CD8-positive, alpha-beta memory T cell (primary cell): ENCODE measurements at regions not wholly inside any gene's neighbourhood (a gene's known extent, or its start where the extent isn't known, plus 50 kb on each side); places are given as distances from the start of the nearest gene placed in this dataset.

Experiments
- CTCF ChIA-PET: fragments of 350-600 bp; sonication (Branson Sonifier 250); formaldehyde crosslinking; loops from one replicate; lab custom pipeline; 2021; ENCODE audit warnings: antibody characterized with exemption; lab: Charles Lee
- POLR2A ChIA-PET: fragments of 350-600 bp; sonication (Branson Sonifier 250); formaldehyde crosslinking; loops from one replicate; lab custom pipeline; 2021; ENCODE audit warnings: antibody characterized with exemption; lab: Charles Lee
- DNase-seq, 5 donors: peaks; one replicate each; pipeline versions ENCODE4 v3.0.0 to v3.0.0-alpha.2; 2020 to 2022; ENCODE audit warnings: mixed read lengths in 1 of 5
- H3K27ac ChIP-seq: one replicate; pipeline ENCODE4 v1.7.0; 2013; ENCODE audit warnings: low read depth, mild to moderate bottlenecking, low read length, moderate library complexity
- H3K27me3 ChIP-seq: 2 replicates; pipeline ENCODE4 v1.7.0; 2013; ENCODE audit warnings: low read length, mild to moderate bottlenecking; ENCODE audit not compliant: insufficient read depth, poor library complexity, severe bottlenecking
- H3K36me3 ChIP-seq: 2 replicates; pipeline ENCODE4 v1.7.0; 2013; ENCODE audit warnings: mild to moderate bottlenecking, low read length, moderate library complexity; ENCODE audit not compliant: insufficient read depth
- H3K4me1 ChIP-seq: 2 replicates; pipeline ENCODE4 v1.7.0; 2013; ENCODE audit warnings: mild to moderate bottlenecking, low read length, moderate library complexity; ENCODE audit not compliant: insufficient read depth
- H3K4me3 ChIP-seq: 2 replicates; pipeline ENCODE4 v1.7.0; 2013; ENCODE audit warnings: mild to moderate bottlenecking, low read length
- H3K9me3 ChIP-seq: 2 replicates; pipeline ENCODE4 v1.7.0; 2013; ENCODE audit warnings: mild to moderate bottlenecking, low read length
- H3K27ac Mint-ChIP-seq, 8 donors: one replicate each; pipeline ENCODE4 v1.8.0; 2020 to 2021; ENCODE audit warnings: mixed read lengths in 8 of 8, mild to moderate bottlenecking in 6 of 8, inconsistent platforms in 3 of 8, moderate library complexity in 3 of 8
- H3K27me3 Mint-ChIP-seq, 2 donors: one replicate each; pipeline ENCODE4 v1.8.0; 2020 to 2021; ENCODE audit warnings: mixed read lengths in 2 of 2, mild to moderate bottlenecking in 1 of 2, moderate library complexity in 1 of 2
- H3K36me3 Mint-ChIP-seq, 3 donors: one replicate each; pipeline ENCODE4 v1.8.0; 2020 to 2021; ENCODE audit warnings: mixed read lengths in 3 of 3, inconsistent platforms in 1 of 3, mild to moderate bottlenecking in 1 of 3
- H3K4me1 Mint-ChIP-seq, 3 donors: one replicate each; pipeline ENCODE4 v1.8.0; 2020 to 2021; ENCODE audit warnings: mixed read lengths in 3 of 3, inconsistent platforms in 1 of 3, mild to moderate bottlenecking in 1 of 3
- H3K4me3 Mint-ChIP-seq, 7 donors: one replicate each; pipeline ENCODE4 v1.8.0; 2020 to 2021; ENCODE audit warnings: mixed read lengths in 7 of 7, mild to moderate bottlenecking in 6 of 7, moderate library complexity in 4 of 7, inconsistent platforms in 2 of 7
- H3K9me3 Mint-ChIP-seq, 5 donors: one replicate each; pipeline ENCODE4 v1.8.0; 2020 to 2022; ENCODE audit warnings: mixed read lengths in 5 of 5, mild to moderate bottlenecking in 3 of 5, moderate library complexity in 2 of 5, inconsistent platforms in 1 of 5

DNA sequence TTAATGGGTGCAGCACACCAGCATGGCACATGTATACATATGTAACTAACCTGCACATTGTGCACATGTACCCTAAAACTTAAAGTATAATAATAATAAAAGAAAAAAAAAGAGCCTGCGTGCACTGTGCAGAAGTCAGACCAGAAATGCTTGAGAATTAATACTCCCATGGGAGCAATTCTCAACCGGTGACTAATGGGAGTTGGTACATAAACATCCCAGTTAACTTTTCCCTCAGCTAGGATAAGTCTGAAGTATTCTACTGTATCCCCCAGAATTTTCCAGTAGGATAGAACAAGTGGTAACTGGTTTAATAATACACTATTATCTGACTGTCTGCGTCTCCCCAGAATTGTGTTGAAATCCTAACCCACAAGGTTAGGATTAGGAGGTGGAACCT, 113.6 kb upstream of the COL5A2 start:
- Histone ChIP-seq H3K36me3 (no peaks in the 10 kb centered on the region), H3K4me1 (peaks cover 27% of the 10 kb centered on the region), H3K9me3 (no peaks in the 10 kb centered on the region), H3K27me3 (no peaks in the 10 kb centered on the region), H3K27ac (no peak overlapping the region), H3K4me3 (no peak overlapping the region)
- Mint-ChIP-seq H3K9me3 (no peaks in the 10 kb centered on the region), H3K27me3 (no peaks in the 10 kb centered on the region), H3K27ac (no peak overlapping the region), H3K36me3 (no peaks in the 10 kb centered on the region), H3K4me1 (peaks cover 14 to 31% (median 21%) of the 10 kb centered on the region in 3 donors), H3K4me3 (no peak overlapping the region)
- ChIA-PET CTCF (no interaction called here), POLR2A (no interaction called here)
- DNase-seq, result no peak

GRCh38 chr2:189297446-189297845, 117.9 kb upstream of the COL5A2 start:
- no peaks in the 10 kb centered on the region for H3K27me3 Mint-ChIP-seq
- CTCF ChIA-PET, result no interaction called here

GRCh38 chr2:189298038-189298437, 118.5 kb upstream of the COL5A2 start:
- H3K27me3 Mint-ChIP-seq, result no peaks in the 10 kb centered on the region
- no peaks in the 10 kb centered on the region for H3K9me3 Mint-ChIP-seq
- DNase-seq, result no peak
- Histone ChIP-seq H3K9me3 (no peaks in the 10 kb centered on the region), H3K4me3 (no peak overlapping the region), H3K27me3 (no peaks in the 10 kb centered on the region), H3K27ac (no peak overlapping the region), H3K36me3 (no peaks in the 10 kb centered on the region), H3K4me1 (peaks cover 74% of the 10 kb centered on the region)
- H3K4me3 Mint-ChIP-seq, result no peak overlapping the region
- H3K4me1 Mint-ChIP-seq, result peaks cover 50 to 73% (median 53%) of the 10 kb centered on the region in 3 donors
- POLR2A ChIA-PET, result no interaction called here
- H3K27ac Mint-ChIP-seq, result peak overlapping the region in 1 of 8 donors; percentile 54
- peaks cover 0 to 9% (median 2%) of the 10 kb centered on the region in 3 donors for H3K36me3 Mint-ChIP-seq
- CTCF ChIA-PET, result no interaction called here

More at GRCh38 chr2:189297446-189297845, 117.9 kb upstream of the COL5A2 start:
- POLR2A ChIA-PET, result no interaction called here
- Histone ChIP-seq H3K9me3 (no peaks in the 10 kb centered on the region), H3K27me3 (no peaks in the 10 kb centered on the region), H3K36me3 (no peaks in the 10 kb centered on the region), H3K4me1 (peaks cover 68% of the 10 kb centered on the region), H3K27ac (no peak overlapping the region), H3K4me3 (no peak overlapping the region)
- peak overlapping the region in 1 of 8 donors; percentile 78 for H3K27ac Mint-ChIP-seq
- peaks cover 44 to 67% (median 47%) of the 10 kb centered on the region in 3 donors for H3K4me1 Mint-ChIP-seq
- H3K4me3 Mint-ChIP-seq, result peak overlapping the region in 3 of 7 donors; percentile 3 to 54 (median 29)
- DNase-seq, result peak in 1 of 5 donors; percentile 30
- peaks cover 0 to 9% (median 0%) of the 10 kb centered on the region in 3 donors for H3K36me3 Mint-ChIP-seq
- H3K9me3 Mint-ChIP-seq, result no peaks in the 10 kb centered on the region

- Mint-ChIP-seq H3K4me3 (no peak overlapping the region), H3K36me3 (peaks cover 0 to 11% (median 2%) of the 10 kb centered on the region in 3 donors), H3K27me3 (no peaks in the 10 kb centered on the region), H3K27ac (peak overlapping the region in 1 of 8 donors; percentile 54), H3K4me1 (peaks cover 54 to 78% (median 58%) of the 10 kb centered on the region in 3 donors), H3K9me3 (no peaks in the 10 kb centered on the region)
- POLR2A ChIA-PET, result no interaction called here
- no peaks in the 10 kb centered on the region for H3K27me3 ChIP-seq
- CTCF ChIA-PET, result no interaction called here
- DNase-seq, result no peak
- no peaks in the 10 kb centered on the region for H3K9me3 ChIP-seq
- peaks cover 78% of the 10 kb centered on the region for H3K4me1 ChIP-seq
- H3K36me3 ChIP-seq, result no peaks in the 10 kb centered on the region
- no peak overlapping the region for H3K4me3 ChIP-seq
- H3K27ac ChIP-seq, result no peak overlapping the region
These were observed 118.9 kb upstream of the COL5A2 start for GRCh38 chr2:189298481-189298880.

GRCh38 chr2:189299974-189300373, 120.4 kb upstream of the COL5A2 start:
- peaks cover 0 to 14% (median 2%) of the 10 kb centered on the region in 3 donors for H3K36me3 Mint-ChIP-seq
- no peak for DNase-seq
- H3K27me3 Mint-ChIP-seq, result no peaks in the 10 kb centered on the region
- H3K4me1 Mint-ChIP-seq, result peaks cover 67 to 93% (median 73%) of the 10 kb centered on the region in 3 donors
- no peaks in the 10 kb centered on the region for H3K9me3 Mint-ChIP-seq
- H3K4me3 ChIP-seq, result no peak overlapping the region
- H3K9me3 ChIP-seq, result no peaks in the 10 kb centered on the region
- POLR2A ChIA-PET, result no interaction called here
- no peak overlapping the region for H3K27ac Mint-ChIP-seq
- peaks cover 93% of the 10 kb centered on the region for H3K4me1 ChIP-seq
- H3K36me3 ChIP-seq, result no peaks in the 10 kb centered on the region
- CTCF ChIA-PET, result no interaction called here
- no peaks in the 10 kb centered on the region for H3K27me3 ChIP-seq
- H3K27ac ChIP-seq, result no peak overlapping the region
- H3K4me3 Mint-ChIP-seq, result no peak overlapping the region

- H3K36me3 Mint-ChIP-seq, result peaks cover 0 to 14% (median 2%) of the 10 kb centered on the region in 3 donors
- H3K4me3 Mint-ChIP-seq, result peak overlapping the region; percentile 19 to 74 (median 27)
- ChIA-PET CTCF (no interaction called here), POLR2A (interaction anchor here (0.6 kb wide), 1 partner anchor 9 kb away, joined by 3 read pairs; no protein-coding TSS in a partner anchor)
- H3K9me3 Mint-ChIP-seq, result no peaks in the 10 kb centered on the region
- H3K4me1 Mint-ChIP-seq, result peaks cover 69 to 92% (median 75%) of the 10 kb centered on the region in 3 donors
- peak overlapping the region in 7 of 8 donors; percentile 31 to 88 (median 76) for H3K27ac Mint-ChIP-seq
- DNase-seq, result peak in 3 of 5 donors; percentile 38 to 58 (median 47)
- H3K4me3 ChIP-seq, result no peak overlapping the region
- H3K9me3 ChIP-seq, result no peaks in the 10 kb centered on the region
- H3K27ac ChIP-seq, result no peak overlapping the region
- H3K36me3 ChIP-seq, result no peaks in the 10 kb centered on the region
- H3K4me1 ChIP-seq, result peaks cover 93% of the 10 kb centered on the region
- H3K27me3 Mint-ChIP-seq, result no peaks in the 10 kb centered on the region
- H3K27me3 ChIP-seq, result no peaks in the 10 kb centered on the region
These were observed 121.4 kb upstream of the COL5A2 start for GRCh38 chr2:189300916-189301315.

DNA sequence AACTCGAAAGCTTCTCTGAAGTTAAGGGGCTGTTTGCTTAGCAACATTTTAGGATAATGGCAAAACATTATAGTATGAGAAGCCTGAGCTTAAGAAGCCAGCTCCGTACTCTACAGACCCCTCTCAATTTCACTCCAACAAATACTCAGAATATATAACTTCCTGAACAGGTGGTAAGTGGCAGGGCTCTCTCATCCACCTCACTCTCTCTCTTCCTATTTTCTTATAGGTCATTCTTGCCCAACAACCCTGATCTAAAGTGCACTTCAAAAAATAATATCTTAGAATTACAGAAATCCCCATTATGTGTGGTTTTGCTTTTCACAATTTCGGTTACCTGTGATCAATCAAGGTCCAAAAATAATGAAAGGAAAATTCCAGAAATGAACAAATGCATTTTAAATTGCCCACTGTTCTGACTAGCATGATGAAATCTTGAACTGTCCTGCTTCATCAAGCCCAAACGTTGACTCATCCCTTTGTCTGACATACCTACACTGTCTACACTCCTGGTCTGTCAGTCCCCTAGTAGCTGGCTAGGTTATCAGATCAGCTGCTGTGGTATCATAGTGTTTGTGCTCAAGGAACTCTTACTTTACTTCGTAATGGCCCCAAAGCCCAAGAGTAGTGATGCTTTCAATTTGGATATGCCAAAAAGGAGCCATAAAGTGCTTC, 122.8 kb upstream of the COL5A2 start:
- no peaks in the 10 kb centered on the region for H3K27me3 Mint-ChIP-seq
- Histone ChIP-seq H3K27me3 (no peaks in the 10 kb centered on the region), H3K4me1 (peaks cover 79% of the 10 kb centered on the region), H3K9me3 (no peaks in the 10 kb centered on the region), H3K36me3 (no peaks in the 10 kb centered on the region), H3K27ac (no peak overlapping the region), H3K4me3 (peak overlapping the region; percentile 5)
- CTCF ChIA-PET, result no interaction called here
- H3K4me3 Mint-ChIP-seq, result peak overlapping the region in 3 of 7 donors; percentile 1 to 58 (median 54)
- peak overlapping the region in 5 of 8 donors; percentile 8 to 60 (median 29) for H3K27ac Mint-ChIP-seq
- H3K4me1 Mint-ChIP-seq, result peaks cover 66 to 77% (median 68%) of the 10 kb centered on the region in 3 donors
- no peak for DNase-seq
- POLR2A ChIA-PET, result no interaction called here
- H3K36me3 Mint-ChIP-seq, result peaks cover 0 to 14% (median 2%) of the 10 kb centered on the region in 3 donors
- H3K9me3 Mint-ChIP-seq, result no peaks in the 10 kb centered on the region

- no peak overlapping the region for H3K4me3 ChIP-seq
These were observed 124.8 kb upstream of the COL5A2 start for GRCh38 chr2:189304360-189304759.

More at GRCh38 chr2:189304360-189304759, 124.8 kb upstream of the COL5A2 start:
- Mint-ChIP-seq H3K4me1 (peaks cover 52 to 59% (median 54%) of the 10 kb centered on the region in 3 donors), H3K36me3 (peaks cover 0 to 13% (median 2%) of the 10 kb centered on the region in 3 donors), H3K27me3 (no peaks in the 10 kb centered on the region), H3K9me3 (no peaks in the 10 kb centered on the region), H3K27ac (peak overlapping the region in 7 of 8 donors; percentile 0 to 93 (median 82)), H3K4me3 (peak overlapping the region in 6 of 7 donors; percentile 25 to 70 (median 48))
- Histone ChIP-seq H3K27ac (no peak overlapping the region), H3K4me1 (peaks cover 61% of the 10 kb centered on the region), H3K27me3 (no peaks in the 10 kb centered on the region), H3K9me3 (no peaks in the 10 kb centered on the region), H3K36me3 (no peaks in the 10 kb centered on the region)
- ChIA-PET POLR2A (no interaction called here), CTCF (interaction anchor here (1.5 to 1.6 kb wide), 2 partner anchors 9 to 162 kb away, joined by 4 to 7 read pairs; no protein-coding TSS in a partner anchor)
- peak in 4 of 5 donors; percentile 16 to 52 (median 41) for DNase-seq
